ENCODE measurements at regions not wholly inside any gene's neighbourhood (a gene's known extent, or its start where the extent isn't known, plus 50 kb on each side); places are given as distances from the start of the nearest gene placed in this dataset.
"Not testable (repeated sequence)": the region's sequence is repeated elsewhere in the genome, so short reads cannot be mapped to it uniquely, and the experiment has no call there.

DNA sequence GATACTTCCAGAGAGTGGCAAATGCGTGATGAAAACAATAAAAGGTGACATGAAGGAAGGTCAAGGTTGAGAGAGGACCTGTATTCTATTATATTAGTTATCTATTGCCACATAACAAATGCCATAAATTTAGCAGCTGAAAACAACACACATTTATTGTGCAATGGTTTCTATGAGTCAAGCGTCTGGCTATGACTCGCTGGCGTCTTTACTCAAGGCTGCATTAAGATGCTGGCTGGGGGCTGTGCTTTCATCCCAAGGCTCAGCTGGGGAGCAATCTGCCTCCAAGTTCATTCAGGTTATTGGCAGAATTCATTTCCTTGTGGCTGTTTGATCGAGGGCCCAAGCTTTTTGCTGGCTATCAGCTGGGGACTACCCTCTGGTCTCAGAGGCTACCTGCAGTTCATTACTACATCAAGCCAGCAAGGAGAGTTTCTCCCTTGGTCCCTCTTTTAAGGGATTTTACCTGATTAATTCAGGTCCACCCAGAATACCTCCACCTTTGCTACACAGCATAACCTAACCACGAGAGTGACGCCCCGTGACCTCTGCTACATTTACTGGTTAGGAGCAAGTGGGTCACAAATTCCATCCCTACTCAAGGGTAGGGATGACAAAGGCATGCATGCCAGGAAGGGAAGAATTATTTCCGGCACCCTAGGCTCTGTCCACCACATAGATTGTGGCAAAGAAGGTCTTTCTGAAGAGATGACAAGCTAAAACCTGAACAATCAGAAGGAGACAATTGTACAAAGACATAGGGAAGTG, 549.1 kb downstream of the MN1 start:
- no peak for FAIRE-seq
- no peak for DNase-seq (ENCODE audit: low spot score in 2 of 2)

- no peak for DNase-seq (ENCODE audit: low spot score in 2 of 2)
- FAIRE-seq = no peak
These were observed 548.3 kb downstream of the MN1 start for GRCh38 chr22:27253108-27253902.

DNA sequence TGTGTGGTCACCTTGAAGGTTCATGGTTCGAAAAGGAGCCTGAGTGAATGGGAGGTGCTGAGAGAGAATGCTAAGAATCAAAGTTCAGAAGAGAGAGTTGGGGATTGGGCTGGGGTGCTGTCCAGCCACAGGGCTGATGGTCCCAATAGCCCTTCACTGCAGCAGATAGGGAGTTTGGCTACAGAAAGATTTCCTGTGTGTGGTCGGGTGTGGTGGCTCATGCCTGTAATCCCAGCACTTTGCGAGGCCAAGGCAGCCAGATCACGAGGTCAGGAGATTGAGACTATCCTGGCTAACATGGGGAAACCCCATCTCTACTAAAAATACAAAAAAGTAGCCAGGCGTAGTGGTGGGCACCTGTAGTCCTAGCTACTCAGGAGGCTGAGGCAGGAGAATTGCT, 547.5 kb downstream of the MN1 start:
- FAIRE-seq; DNase-seq (ENCODE audit: low spot score in 2 of 2): not testable (repeated sequence)

DNA sequence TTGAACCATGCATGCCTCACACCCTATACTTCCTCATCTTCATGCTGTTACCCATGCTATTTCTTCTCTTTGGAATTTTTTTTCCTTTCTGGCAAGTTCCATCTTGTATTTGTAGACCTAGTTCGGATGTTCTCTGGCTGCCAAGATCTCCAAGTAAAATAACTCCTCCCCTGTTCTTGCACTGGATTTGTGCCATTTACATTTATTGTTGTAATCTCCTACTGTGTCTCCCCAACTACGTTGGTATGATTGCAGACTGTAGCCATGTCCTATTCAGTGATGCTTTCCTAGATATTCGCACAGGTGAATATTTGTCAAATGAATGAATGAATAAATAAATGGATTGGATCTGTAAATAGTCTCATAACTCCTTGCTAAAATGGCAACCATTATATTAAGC, 546.0 kb downstream of the MN1 start:
- no peak for DNase-seq (ENCODE audit: low spot score in 2 of 2)

GRCh38 chr22:27257987-27258386, 543.6 kb downstream of the MN1 start:
- DNase-seq (ENCODE audit: low spot score in 2 of 2) (no peak), FAIRE-seq (no peak)

More for the DNA sequence above, 546.0 kb downstream of the MN1 start:
- FAIRE-seq = no peak

DNA sequence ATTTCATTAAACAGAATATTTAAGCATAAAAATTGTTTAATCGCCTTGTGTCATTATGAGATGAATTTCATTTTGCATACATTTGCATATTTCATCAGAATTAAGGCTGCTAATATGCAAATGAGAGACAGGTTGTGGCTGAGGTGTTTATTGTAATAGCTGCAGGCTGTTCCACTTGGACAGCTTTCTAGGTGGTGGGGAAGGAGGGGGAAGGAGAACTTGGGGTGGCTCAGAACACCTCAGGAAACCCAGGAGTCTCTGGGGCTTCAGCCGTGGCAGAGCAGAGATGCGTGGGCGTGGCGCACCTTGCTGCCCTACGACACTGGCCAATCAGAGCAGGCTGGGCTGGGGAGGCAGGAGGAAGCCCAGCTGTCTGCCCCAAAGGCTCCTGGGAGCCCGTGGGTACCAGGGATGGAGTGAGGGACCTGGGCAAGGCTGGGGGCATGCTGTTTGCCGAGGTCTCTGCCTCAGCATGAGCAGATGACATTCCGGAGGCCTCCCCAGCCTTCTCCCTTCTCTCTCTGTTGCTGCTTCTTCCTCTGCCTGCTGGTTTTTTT, 542.9 kb downstream of the MN1 start:
- FAIRE-seq = no peak
- no peak for DNase-seq (ENCODE audit: low spot score in 2 of 2)

- no peak for FAIRE-seq
- no peak for DNase-seq (ENCODE audit: low spot score in 2 of 2)
These were observed 542.1 kb downstream of the MN1 start for GRCh38 chr22:27259433-27259832.

DNA sequence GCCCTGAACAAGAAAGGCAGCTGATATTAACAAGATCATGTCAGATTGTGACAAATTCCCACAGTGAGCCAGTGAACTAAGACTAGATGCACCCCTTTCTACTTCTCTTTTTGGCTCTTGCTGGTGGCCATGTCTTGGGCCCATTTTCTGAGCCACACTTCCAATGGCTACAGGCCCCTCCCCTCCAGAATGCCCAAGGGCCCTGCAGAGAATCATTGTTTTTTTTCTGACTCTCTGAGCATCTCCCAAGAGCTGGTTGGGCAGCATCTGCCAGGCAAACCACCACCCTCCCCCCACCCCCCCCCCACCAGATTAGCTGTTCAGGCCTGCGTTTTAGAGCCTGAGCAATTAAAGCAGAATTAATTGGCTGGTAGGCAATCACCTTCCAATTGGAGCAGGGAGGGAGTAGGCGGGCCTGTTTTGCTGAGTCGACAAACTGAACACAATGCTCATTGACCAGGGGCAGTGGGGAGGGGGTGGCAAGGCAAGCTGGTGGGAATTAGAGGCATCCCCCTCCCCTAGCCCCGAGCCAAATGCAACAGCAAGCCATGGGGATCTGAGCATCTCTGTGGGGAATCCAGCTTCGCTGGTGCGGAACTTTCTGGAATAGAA, 541.4 kb downstream of the MN1 start:
- DNase-seq (ENCODE audit: low spot score in 2 of 2) = no peak
- no peak for FAIRE-seq

DNA sequence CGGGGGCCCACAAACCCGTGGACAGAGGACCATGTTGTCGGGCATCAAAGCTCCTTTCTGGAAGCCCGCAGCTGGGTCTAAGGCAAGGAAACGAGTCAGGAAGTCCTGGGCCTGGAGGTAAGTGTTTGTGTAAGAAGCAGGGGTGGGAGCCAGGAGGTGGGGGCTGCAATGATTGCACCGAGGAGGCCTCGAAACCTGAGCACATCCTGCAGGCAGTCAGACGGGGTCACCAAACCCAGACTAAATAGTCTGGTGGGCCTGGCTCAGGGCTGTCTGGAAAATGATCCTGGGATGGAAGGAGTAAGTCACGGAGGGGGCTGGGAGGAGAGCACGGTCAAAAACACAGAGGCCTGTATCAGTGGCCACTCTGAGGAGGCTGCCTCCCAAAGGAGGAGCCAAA, 539.2 kb downstream of the MN1 start:
- FAIRE-seq = no peak
- no peak for DNase-seq (ENCODE audit: low spot score in 2 of 2)

GRCh38 chr22:27264184-27264583, 537.4 kb downstream of the MN1 start:
- FAIRE-seq (no peak), DNase-seq (ENCODE audit: low spot score in 2 of 2) (no peak)

- no peak for DNase-seq (ENCODE audit: low spot score in 2 of 2)
- no peak for FAIRE-seq
These were observed 534.4 kb downstream of the MN1 start for GRCh38 chr22:27267145-27267544.

- FAIRE-seq (no peak), DNase-seq (ENCODE audit: low spot score in 2 of 2) (no peak)
These were observed 531.6 kb downstream of the MN1 start for GRCh38 chr22:27269751-27270543.

DNA sequence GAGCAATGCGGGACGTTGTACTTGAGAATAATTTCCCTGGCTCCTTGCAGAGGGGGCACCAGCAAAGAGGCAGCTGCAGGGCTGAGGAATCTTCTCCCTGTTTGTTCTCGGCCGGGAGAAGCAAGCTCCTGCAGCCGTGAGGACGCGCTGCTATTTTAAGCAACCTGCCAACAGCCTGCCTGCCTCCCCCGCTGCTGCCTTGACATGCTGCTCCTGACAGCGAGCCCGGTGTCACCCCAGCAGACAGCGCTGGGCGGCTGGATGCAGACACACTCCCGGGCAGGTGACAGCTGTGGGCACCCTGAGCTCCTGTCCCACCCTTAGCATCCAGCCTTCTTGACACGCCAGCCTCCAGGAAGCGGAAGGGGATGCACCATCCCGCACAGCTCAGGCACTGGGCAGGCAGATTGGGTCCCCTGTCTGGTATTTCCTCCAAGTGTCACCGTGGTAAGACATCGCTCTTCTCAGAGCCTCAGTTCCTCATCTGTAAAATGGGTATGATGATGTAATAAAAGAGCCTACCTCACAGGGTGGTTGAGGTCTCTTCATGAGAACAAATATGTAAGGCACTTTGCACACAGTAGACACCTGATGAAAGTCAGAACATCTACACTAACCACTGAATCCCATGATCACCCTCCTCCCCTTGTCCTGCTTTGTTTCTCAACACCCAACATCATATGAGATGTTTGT, 530.6 kb downstream of the MN1 start:
- DNase-seq (ENCODE audit: low spot score in 2 of 2) (peak in 1 of 2 donors; percentile 42), FAIRE-seq (no peak)

DNA sequence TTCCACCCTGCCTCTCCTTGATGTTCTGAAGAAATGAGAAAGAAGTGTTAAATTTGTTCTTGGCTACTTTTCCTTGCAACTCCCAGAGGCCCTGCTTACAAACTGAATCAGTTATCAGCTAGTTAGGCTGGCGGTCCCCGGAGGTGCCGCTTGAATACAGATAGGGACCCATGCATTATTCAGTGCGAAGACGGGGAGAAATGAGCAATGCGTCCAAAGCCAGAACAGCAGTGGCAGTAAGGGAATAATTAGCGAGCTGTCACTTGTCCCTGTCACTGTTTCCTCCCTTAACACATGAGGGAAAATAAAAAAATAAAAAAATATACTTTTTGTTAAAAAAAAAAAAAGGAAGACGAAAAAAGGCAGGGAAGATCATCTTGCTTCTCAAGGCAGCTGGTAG, 528.1 kb downstream of the MN1 start:
- FAIRE-seq (no peak), DNase-seq (ENCODE audit: low spot score in 2 of 2) (peak in 1 of 2 donors; percentile 24)

GRCh38 chr22:27273853-27274252, 527.7 kb downstream of the MN1 start:
- FAIRE-seq = no peak
- no peak for DNase-seq (ENCODE audit: low spot score in 2 of 2)

- FAIRE-seq (no peak), DNase-seq (ENCODE audit: low spot score in 2 of 2) (no peak)
These were observed 526.6 kb downstream of the MN1 start for GRCh38 chr22:27274770-27275449.

DNA sequence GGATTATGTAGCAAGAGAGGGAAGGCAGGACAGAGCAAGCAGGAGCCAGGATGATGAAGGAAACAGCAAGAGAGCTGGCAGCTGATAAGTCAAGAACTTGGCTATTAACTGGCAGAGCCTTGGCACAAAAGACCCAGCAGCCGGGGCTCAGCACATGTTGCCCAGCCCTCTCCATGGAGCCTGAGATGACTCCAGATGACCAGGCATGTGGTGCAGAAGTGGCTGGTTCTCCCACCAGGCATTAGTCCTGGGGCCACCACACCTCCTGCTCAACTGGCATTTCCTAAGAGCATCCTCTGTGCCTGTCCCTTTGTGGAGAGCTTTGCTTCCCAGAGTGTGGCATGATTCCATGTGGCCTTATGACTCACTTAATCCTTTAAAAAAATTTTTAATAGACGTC, 522.6 kb downstream of the MN1 start:
- DNase-seq (ENCODE audit: low spot score in 2 of 2) = no peak
- FAIRE-seq = no peak

GRCh38 chr22:27283240-27283639, 518.3 kb downstream of the MN1 start:
- DNase-seq (ENCODE audit: low spot score in 2 of 2) (no peak), FAIRE-seq (no peak)

DNA sequence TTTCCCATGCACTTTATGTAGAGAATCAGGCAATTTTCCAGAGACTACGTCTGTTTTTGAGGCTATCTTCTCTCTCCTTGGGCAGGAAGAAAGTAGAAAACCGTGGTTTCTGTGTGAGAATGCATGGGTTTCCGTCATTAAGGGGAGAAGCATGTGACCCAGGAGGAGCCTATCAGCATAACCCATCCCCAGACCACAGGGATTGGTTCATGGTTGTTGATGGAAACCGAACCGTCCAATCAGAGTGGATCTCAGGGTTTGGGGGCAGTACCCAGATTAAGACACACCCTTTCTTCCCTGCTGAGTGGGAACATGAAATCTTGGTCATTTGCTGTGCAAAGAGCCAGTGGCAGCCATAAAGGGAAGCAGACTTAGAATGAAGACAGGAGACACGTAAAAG, 517.8 kb downstream of the MN1 start:
- no peak for FAIRE-seq
- DNase-seq (ENCODE audit: low spot score in 2 of 2) = no peak

Data from frontal cortex (tissue), 3 donors.